GM18498 (cell line): ENCODE measurements at regions not wholly inside any gene's neighbourhood (a gene's known extent, or its start where the extent isn't known, plus 50 kb on each side); places are given as distances from the start of the nearest gene placed in this dataset.

Experiments
- ATAC-seq: cut with Tn5 transposase; IDR thresholded peaks from one replicate; pipeline ENCODE4 v1.9.1; 2021; ENCODE audit warnings: mild to moderate bottlenecking, moderate library complexity; ENCODE audit not compliant: unreplicated experiment

DNA sequence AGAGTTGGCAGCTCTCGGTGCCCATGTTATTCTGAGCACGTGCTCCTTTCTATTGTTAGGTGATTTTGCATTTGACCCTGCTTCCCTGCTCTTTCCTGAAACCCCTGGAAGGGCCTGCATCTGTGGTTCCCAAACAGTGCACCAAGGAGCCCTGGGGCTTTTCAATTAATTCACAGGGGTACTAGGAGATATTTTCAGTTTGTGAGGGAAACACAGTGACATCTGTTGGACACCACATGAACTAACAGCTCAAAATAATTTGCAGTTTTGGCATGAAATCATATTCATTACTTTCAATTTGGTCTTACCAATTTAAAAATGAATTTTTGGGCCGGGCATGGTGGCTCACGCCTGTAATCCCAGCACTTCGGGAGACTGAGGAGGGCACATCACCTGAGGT, 156.6 kb downstream of the GATB start:
- ATAC-seq = no peak

DNA sequence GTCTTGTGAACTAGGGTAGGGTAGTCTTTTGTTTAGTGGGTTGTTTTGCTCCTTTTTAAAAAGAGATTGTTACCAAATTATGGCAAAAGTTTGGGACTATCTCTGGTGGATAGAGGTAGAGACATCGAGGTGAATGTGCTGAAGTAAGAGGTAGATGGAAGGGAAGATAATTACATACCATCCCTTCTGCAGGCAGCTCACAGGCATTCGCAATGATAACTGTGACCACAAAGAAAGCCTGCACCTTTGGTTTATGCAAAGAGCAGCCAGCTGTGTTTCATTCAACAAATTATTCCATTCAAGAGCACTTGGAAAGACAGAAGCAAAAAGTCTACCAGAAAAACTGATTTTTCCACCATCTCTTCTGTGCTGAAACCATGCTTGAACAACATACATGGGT, 155.6 kb downstream of the GATB start:
- no peak for ATAC-seq

DNA sequence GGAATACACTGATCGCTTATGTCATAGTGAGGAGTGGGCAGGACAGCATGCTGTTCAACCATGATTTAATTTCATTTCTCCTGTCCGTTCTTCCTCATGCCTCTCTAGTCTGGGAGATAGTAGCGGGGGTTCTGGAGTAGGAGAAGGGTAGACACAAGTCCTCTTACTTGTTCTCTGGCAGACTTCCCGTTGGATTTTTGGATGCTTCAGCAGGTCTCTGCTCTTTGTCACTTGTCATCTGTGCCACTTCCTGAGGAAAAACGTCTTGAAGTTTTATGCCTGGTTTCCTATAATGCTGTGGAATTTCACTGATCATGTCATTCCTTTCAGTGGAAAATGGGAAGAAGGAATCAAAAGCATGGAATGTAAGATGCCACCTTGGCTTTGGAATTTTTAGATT, 154.7 kb downstream of the GATB start:
- ATAC-seq = no peak

DNA sequence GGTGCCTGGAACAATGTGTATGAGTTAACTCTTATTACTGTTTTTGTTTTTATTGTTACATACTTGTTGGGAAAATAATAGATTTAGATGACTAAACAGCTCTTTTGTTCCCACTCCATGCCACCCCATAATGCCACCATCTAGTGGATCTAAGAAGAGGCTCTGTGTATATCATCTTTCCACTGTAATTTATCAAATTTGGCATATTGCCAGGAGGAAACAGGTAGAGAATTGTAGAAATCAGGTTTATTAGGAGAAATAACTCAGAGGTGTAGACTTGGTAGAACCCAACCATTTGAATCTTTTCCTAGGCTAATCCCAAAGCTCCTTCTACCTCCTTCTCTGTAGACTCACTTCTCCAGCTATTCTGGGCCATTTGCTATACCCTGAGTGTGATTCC, 150.6 kb downstream of the GATB start:
- ATAC-seq = no peak

DNA sequence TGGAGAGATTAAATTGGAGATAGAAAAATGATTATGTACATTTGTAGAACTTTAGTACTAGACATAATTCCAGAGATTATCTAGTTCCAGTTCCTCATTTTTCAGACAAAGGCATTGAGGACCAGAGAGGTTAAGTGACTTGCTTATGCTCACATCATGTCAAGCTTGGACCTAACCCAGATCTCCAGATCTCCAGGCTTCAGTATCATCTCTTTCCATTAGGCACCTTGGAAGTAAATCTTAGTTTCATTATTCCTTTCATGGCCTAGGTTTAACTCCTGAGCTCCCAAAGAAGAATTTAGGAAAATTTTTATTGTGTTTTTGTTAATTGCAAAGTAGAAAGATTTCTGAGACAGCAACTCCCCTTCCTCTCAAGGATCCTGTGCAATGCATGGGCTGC, 148.8 kb downstream of the GATB start:
- ATAC-seq = no peak

DNA sequence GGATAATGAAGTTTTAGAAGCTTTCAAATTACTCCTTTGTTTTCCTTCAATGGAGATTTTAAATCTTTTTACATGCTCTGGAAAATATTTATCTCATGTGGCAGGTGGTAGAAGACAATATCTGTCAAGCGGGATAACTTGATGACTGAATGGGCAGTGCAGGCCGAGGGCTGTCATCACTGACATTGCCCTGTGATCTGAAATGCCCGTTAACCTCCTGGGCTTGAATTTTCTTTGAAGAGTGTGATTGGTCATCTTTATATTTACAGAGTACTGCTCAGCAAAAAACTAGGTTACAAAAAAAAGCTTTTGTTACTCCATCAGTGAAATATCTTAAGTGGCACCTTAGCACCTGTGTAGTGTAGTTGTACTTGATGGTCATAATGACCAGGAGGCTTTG, 147.5 kb downstream of the GATB start:
- no peak for ATAC-seq

DNA sequence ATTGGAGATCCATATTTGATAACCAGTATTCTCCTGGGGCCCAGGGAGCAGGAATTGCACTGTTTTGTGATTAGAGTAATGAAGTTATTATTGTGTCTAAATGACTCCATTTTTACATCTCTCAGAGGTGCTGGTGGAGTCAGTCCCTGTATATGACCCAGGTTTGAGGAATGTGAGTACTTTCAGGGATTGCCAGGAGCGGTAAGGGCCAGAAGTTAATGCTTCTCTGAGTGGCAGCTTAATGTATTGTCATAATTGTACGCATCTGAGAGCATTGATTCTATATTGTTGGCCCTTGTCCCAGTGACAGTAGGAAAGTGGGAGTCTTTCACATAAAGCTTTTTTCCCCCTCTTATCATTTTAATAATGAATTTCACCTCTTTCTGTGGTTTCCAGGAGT, 146.2 kb downstream of the GATB start:
- no peak for ATAC-seq

DNA sequence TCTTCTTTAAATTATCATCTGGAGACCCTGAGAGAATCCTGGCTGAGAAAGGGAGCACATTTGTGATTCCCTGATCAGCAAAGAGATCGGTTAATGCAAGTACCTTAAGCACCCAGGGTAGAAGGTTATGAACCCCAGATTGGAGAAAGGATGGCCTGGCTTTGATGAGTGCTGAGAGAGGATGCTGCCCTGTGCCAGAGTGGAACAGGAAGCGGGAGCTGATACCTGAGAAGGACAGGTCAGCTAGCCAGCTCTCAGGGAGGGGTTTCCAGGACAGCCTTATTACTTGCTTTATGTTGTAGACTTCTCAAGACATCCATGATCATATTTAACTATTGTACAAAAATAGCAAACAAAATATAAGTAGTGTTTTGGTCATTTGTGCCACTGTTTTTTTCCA, 141.9 kb downstream of the GATB start:
- no peak for ATAC-seq

DNA sequence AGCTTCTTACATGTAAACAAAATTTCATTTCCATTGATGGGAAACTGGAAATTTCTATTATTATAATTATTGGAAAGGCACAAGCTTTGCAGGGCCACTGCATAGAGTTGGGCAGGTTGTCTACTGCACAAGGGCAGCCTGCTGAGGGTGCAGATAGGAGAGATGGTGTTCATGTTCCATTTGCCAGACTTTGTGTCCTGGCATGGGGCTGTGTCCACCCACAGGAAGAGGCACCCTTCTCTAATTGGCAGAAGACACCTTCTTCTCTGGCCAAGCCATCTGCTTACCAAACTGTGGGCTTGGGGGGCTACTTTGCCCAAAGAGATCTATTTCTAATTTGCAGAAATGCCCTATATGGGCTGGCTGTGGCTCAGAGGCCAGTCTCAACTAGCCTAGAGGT, 140.7 kb downstream of the GATB start:
- no peak for ATAC-seq
